Left colon (tissue), 2 donors: ENCODE measurements at regions not wholly inside any gene's neighbourhood (a gene's known extent, or its start where the extent isn't known, plus 50 kb on each side); places are given as distances from the start of the nearest gene placed in this dataset.
"Not testable (repeated sequence)": the region's sequence is repeated elsewhere in the genome, so short reads cannot be mapped to it uniquely, and the experiment has no call there.

ENCODE experiments used
- ATAC-seq: fragments of 200-7000 bp; cut with Tn5 transposase; one replicate; pipeline ENCODE4 v1.9.1; 2020; ENCODE audit warnings: mild to moderate bottlenecking, moderate library complexity
- DNase-seq, 2 donors: peaks; one replicate each; pipeline ENCODE4 v3.0.0-alpha.2; 2020
- intact Hi-C, 2 donors: fragments of 100-400 bp; cut with DNase I in 1 of 2; cut with micrococcal nuclease in 1 of 2; formaldehyde crosslinking; loops; one replicate each; pipeline versions ENCODE4 v1.11.2 to v1.14.0; 2022; cut with DNase I, micrococcal nuclease
- donor health status: DM: no; HTN: no; CAD: no.
- donor health status: DM: yes; HTN: yes; CAD: no.

GRCh38 chr3:61371123-61371522, 119.9 kb upstream of the FHIT start:
- peak in 1 of 2 donors; percentile 6 for DNase-seq
- no peak for ATAC-seq

GRCh38 chr3:61372723-61373122, 121.5 kb upstream of the FHIT start:
- ATAC-seq (no peak), DNase-seq (no peak)
- intact Hi-C loops: no loop called here

More at GRCh38 chr3:61371123-61371522, 119.9 kb upstream of the FHIT start:
- intact Hi-C loops: no loop called here

- ATAC-seq: no peak
- intact Hi-C loops: no loop called here
- DNase-seq: no peak
Measured at GRCh38 chr3:61378311-61378710, 127.1 kb upstream of the FHIT start.

GRCh38 chr3:61381745-61382392, 130.6 kb upstream of the FHIT start:
- intact Hi-C loops: no loop called here
- peak; percentile 77 for ATAC-seq
- no peak for DNase-seq

GRCh38 chr3:61387817-61388216, 136.6 kb upstream of the FHIT start:
- ATAC-seq (no peak), DNase-seq (no peak)
- intact Hi-C loops: no loop called here

- intact Hi-C loops, DNase-seq, ATAC-seq: not testable (repeated sequence)
Measured at GRCh38 chr3:61393480-61393947, 142.3 kb upstream of the FHIT start.

- intact Hi-C loops: no loop called here
- DNase-seq (no peak), ATAC-seq (no peak)
Measured at GRCh38 chr3:61401359-61401758, 150.1 kb upstream of the FHIT start.

- DNase-seq: no peak
- no peak for ATAC-seq
- intact Hi-C loops: no loop called here
Measured at GRCh38 chr3:61407397-61407796, 154.0 kb upstream of the PTPRG start.

GRCh38 chr3:61409638-61410037, 151.7 kb upstream of the PTPRG start:
- DNase-seq (no peak), ATAC-seq (no peak)
- intact Hi-C loops: no loop called here

- peak; percentile 68 for ATAC-seq
- DNase-seq, intact Hi-C loops: not testable (repeated sequence)
Measured at GRCh38 chr3:61410358-61410757, 151.0 kb upstream of the PTPRG start.

GRCh38 chr3:61411009-61411662, 150.2 kb upstream of the PTPRG start:
- intact Hi-C loops: no loop called here
- DNase-seq: no peak
- no peak for ATAC-seq

- intact Hi-C loops: no loop called here
- DNase-seq: no peak
- no peak for ATAC-seq
Measured at GRCh38 chr3:61414456-61414855, 146.9 kb upstream of the PTPRG start.

- no peak for ATAC-seq
- intact Hi-C loops: no loop called here
- no peak for DNase-seq
Measured at GRCh38 chr3:61415201-61415600, 146.2 kb upstream of the PTPRG start.

- ATAC-seq: no peak
Measured at GRCh38 chr3:61416618-61417017, 144.8 kb upstream of the PTPRG start.

GRCh38 chr3:61417352-61417751, 144.0 kb upstream of the PTPRG start:
- DNase-seq (no peak), ATAC-seq (no peak)
- intact Hi-C loops: no loop called here

More at GRCh38 chr3:61416618-61417017, 144.8 kb upstream of the PTPRG start:
- no peak for DNase-seq
- intact Hi-C loops: no loop called here

GRCh38 chr3:61420136-61420759, 141.1 kb upstream of the PTPRG start:
- intact Hi-C loops: no loop called here
- no peak for ATAC-seq

GRCh38 chr3:61422945-61423673, 138.3 kb upstream of the PTPRG start:
- DNase-seq (no peak), ATAC-seq (no peak)
- intact Hi-C loops: no loop called here

More at GRCh38 chr3:61420136-61420759, 141.1 kb upstream of the PTPRG start:
- no peak for DNase-seq

- ATAC-seq: no peak
- intact Hi-C loops: no loop called here
- no peak for DNase-seq
Measured at GRCh38 chr3:61425356-61425755, 136.0 kb upstream of the PTPRG start.

- intact Hi-C loops: no loop called here
- DNase-seq (no peak), ATAC-seq (no peak)
Measured at GRCh38 chr3:61429106-61429505, 132.3 kb upstream of the PTPRG start.
